Tibial nerve (tissue), 4 donors: ENCODE measurements at regions not wholly inside any gene's neighbourhood (a gene's known extent, or its start where the extent isn't known, plus 50 kb on each side); places are given as distances from the start of the nearest gene placed in this dataset.

Experiments
- DNase-seq, 2 donors: peaks; one replicate each; pipeline ENCODE4 v3.0.0-alpha.2; 2019; ENCODE audit warnings: low spot score in 2 of 2
- H3K27ac ChIP-seq, 4 donors: fragments of 200-600 bp; sonication (generic) in 3 of 4; one replicate each; pipeline ENCODE4 v1.5.1; 2017 to 2019; ENCODE audit warnings: mild to moderate bottlenecking in 1 of 4
- H3K27me3 ChIP-seq, 2 donors: fragments of 200-600 bp; sonication (generic) in 1 of 2; one replicate each; pipeline versions ENCODE4 v1.5.1 to v1.6.0; 2017 to 2019
- H3K36me3 ChIP-seq, 3 donors: fragments of 200-600 bp; sonication (generic); one replicate each; pipeline ENCODE4 v1.5.1; 2018 to 2019
- H3K4me1 ChIP-seq, 4 donors: fragments of 200-600 bp; sonication (generic) in 3 of 4; one replicate each; pipeline ENCODE4 v1.5.1; 2017 to 2019
- H3K4me3 ChIP-seq, 4 donors: fragments of 200-600 bp; sonication (generic) in 3 of 4; one replicate each; pipeline ENCODE4 v1.5.1; 2017 to 2019; ENCODE audit warnings: mild to moderate bottlenecking in 1 of 4, moderate library complexity in 1 of 4
- H3K9me3 ChIP-seq, 4 donors: fragments of 200-600 bp; sonication (generic) in 3 of 4; one replicate each; pipeline ENCODE4 v1.5.1; 2017 to 2019
- CTCF ChIP-seq, 5 experiments: fragments of 200-600 bp in 3 of 5; fragments of 450-650 bp in 2 of 5; sonication (generic) in 3 of 5; IDR thresholded peaks; one replicate each; pipeline ENCODE4 v1.5.1; 2016 to 2019; ENCODE audit warnings: antibody characterized with exemption in 5 of 5, mild to moderate bottlenecking in 3 of 5, moderate library complexity in 2 of 5
- EP300 ChIP-seq, 2 donors: sonication (generic); formaldehyde crosslinking; IDR thresholded peaks; one replicate each; pipeline ENCODE4 v1.6.1; 2017; ENCODE audit warnings: antibody characterized with exemption in 2 of 2, mild to moderate bottlenecking in 1 of 2
- POLR2A ChIP-seq, 2 donors: fragments of 450-650 bp; IDR thresholded peaks; one replicate each; pipeline ENCODE4 v1.6.1; 2017; ENCODE audit warnings: antibody characterized with exemption in 2 of 2, mild to moderate bottlenecking in 2 of 2, moderate library complexity in 2 of 2
- WGBS, 2 donors: methylation state at CpG; one replicate each; pipeline ENCODE4 v1.1.5; 2018; 5-methylcytosine and 5-hydroxymethylcytosine counted together

DNA sequence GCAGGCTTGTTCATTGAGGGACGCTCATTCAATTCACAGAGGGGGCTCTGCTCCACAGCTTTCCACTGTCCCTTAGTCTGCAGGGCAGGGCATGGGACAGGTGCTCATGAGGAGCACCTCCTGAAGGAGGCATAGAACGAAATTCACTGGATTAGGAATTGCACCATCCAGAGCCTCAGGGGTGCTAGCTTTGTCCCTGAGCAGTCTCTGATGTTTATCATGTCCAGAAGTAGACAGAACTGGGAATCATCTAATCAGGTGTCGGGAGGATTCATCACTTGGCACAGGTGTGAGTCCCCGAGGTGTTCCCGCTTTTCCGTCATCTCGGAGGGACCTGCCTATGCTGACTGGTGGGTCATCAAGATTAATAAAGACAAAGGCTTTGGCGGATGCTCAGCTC is 321.4 kb downstream of the AJAP1 start:
- H3K27me3 ChIP-seq: no peaks in the 10 kb centered on the region
- H3K4me1 ChIP-seq: no peaks in the 10 kb centered on the region
- no peak for TF ChIP-seq CTCF (IDR thresholded peaks at IDR 0.05)
- TF ChIP-seq POLR2A (IDR thresholded peaks at IDR 0.05): no peak
- no peak for TF ChIP-seq EP300 (IDR thresholded peaks at IDR 0.05)
- H3K27ac ChIP-seq: no peak overlapping the region
- H3K9me3 ChIP-seq: no peaks in the 10 kb centered on the region
- no peaks in the 10 kb centered on the region for H3K36me3 ChIP-seq
- 80 to 87% methylated on average over 8 of the region's 8 CpGs for WGBS, 2 donors
- no peak overlapping the region for H3K4me3 ChIP-seq
- no peak for DNase-seq

DNA sequence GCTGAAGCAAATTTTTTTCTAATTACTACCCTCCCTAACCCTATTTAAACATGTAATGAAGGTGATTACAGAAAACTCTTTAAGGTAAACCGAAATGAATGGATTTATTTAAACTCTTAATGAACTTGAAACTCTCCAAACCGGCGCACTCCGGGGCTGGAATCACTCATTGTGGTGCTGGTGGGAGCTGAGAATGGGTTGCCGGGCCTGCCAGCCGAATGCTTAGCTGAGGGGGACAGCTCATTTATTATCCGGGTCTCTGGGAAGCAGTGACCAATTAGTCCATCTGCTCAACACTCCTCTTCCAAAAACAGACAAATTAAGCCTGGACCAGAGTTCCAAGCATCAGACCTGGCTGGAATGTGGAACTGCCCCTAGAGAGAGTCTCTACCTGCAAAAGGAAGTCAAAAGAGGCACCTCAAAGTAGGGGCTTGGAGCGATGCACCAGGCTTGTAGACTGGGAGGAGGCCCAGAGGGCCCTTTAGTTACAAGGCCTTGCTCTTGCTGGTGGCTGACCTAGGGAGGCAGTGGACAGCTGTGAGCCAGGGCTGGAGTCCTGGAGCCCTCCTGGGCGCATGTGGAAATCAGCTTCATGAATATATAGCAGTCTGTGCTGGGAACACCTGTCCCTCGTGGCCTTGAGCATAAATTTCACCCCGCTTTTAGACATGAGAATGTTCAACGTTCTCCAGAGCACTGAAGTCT is 320.7 kb downstream of the AJAP1 start:
- Histone ChIP-seq H3K36me3 (no peaks in the 10 kb centered on the region), H3K27ac (no peak overlapping the region), H3K4me3 (no peak overlapping the region), H3K4me1 (no peaks in the 10 kb centered on the region), H3K27me3 (no peaks in the 10 kb centered on the region), H3K9me3 (no peaks in the 10 kb centered on the region)
- TF ChIP-seq CTCF (IDR thresholded peaks at IDR 0.05) (no peak), EP300 (IDR thresholded peaks at IDR 0.05) (no peak), POLR2A (IDR thresholded peaks at IDR 0.05) (no peak)
- 83 to 92% methylated on average over 12 of the region's 12 CpGs for WGBS, 2 donors
- DNase-seq: no peak

- Histone ChIP-seq H3K9me3 (no peaks in the 10 kb centered on the region), H3K27me3 (no peaks in the 10 kb centered on the region), H3K4me1 (no peaks in the 10 kb centered on the region), H3K36me3 (no peaks in the 10 kb centered on the region), H3K4me3 (no peak overlapping the region), H3K27ac (no peak overlapping the region)
- TF ChIP-seq CTCF (IDR thresholded peaks at IDR 0.05) (no peak), POLR2A (IDR thresholded peaks at IDR 0.05) (no peak), EP300 (IDR thresholded peaks at IDR 0.05) (no peak)
- 89 to 96% methylated on average over 10 of the region's 10 CpGs for WGBS, 2 donors
- no peak for DNase-seq
Measured at GRCh38 chr1:4973341-4973740, 318.9 kb downstream of the AJAP1 start.

GRCh38 chr1:4972761-4973320 is 318.4 kb downstream of the AJAP1 start:
- Histone ChIP-seq H3K36me3 (no peaks in the 10 kb centered on the region), H3K27ac (no peak overlapping the region), H3K9me3 (no peaks in the 10 kb centered on the region), H3K27me3 (no peaks in the 10 kb centered on the region), H3K4me1 (no peaks in the 10 kb centered on the region), H3K4me3 (no peak overlapping the region)
- DNase-seq: no peak
- 84 to 92% methylated on average over 12 of the region's 12 CpGs for WGBS, 2 donors
- TF ChIP-seq CTCF (IDR thresholded peaks at IDR 0.05) (no peak), EP300 (IDR thresholded peaks at IDR 0.05) (no peak), POLR2A (IDR thresholded peaks at IDR 0.05) (no peak)

- no peaks in the 10 kb centered on the region for H3K27me3 ChIP-seq
- H3K4me1 ChIP-seq: no peaks in the 10 kb centered on the region
- no peak for DNase-seq
- H3K9me3 ChIP-seq: no peaks in the 10 kb centered on the region
- no peak overlapping the region for H3K4me3 ChIP-seq
- no peak for TF ChIP-seq POLR2A (IDR thresholded peaks at IDR 0.05)
- no peak for TF ChIP-seq EP300 (IDR thresholded peaks at IDR 0.05)
- no peak for TF ChIP-seq CTCF (IDR thresholded peaks at IDR 0.05)
- 92 to 93% methylated on average over 3 of the region's 3 CpGs for WGBS, 2 donors
- H3K36me3 ChIP-seq: no peaks in the 10 kb centered on the region
- no peak overlapping the region for H3K27ac ChIP-seq
Measured at GRCh38 chr1:4971666-4972065, 317.3 kb downstream of the AJAP1 start.
